COLO668 (cell line): ENCODE measurements at regions not wholly inside any gene's neighbourhood (a gene's known extent, or its start where the extent isn't known, plus 50 kb on each side); places are given as distances from the start of the nearest gene placed in this dataset.
"Not testable (repeated sequence)": the region's sequence is repeated elsewhere in the genome, so short reads cannot be mapped to it uniquely, and the experiment has no call there.

ENCODE experiments used
- DNase-seq: peaks from one replicate; lab custom pipeline; 2025; ENCODE audit not compliant: unreplicated experiment; lab: John Stamatoyannopoulos, UW

DNA sequence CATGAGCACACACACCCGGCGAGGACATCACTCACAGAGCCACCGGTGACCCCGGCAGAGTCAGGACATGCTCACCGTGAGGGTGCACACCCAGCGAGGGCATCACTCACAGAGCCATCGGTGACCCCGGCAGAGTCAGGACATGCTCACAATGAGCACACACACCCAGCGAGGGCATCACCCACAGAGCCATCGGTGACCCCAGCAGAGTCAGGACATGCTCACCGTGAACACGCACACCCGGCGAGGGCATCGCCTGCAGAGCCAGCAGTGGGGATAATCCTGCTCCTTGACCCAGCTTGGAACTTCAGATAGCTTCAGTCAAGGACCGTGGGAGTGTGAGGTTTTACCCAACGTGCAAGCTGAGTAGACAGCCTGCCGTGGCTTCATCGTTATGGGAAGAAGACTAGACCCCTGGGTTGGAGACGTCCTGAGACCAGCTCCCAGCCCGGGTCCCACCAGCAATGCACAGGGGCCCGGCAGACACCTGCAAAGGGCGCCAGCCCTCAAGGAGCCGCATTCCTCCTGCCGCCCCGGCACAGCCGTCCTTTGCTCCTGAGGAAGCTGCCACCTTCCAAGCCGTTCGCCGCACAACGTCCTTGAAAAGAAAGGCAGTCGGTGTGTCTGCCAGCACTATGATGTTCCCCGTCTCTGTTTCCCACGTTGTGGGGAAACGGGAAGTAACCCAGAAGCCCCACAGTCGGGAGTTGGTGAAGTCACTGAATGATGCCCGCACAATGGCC, 192.3 kb downstream of the DLL1 start:
- DNase-seq = no peak

DNA sequence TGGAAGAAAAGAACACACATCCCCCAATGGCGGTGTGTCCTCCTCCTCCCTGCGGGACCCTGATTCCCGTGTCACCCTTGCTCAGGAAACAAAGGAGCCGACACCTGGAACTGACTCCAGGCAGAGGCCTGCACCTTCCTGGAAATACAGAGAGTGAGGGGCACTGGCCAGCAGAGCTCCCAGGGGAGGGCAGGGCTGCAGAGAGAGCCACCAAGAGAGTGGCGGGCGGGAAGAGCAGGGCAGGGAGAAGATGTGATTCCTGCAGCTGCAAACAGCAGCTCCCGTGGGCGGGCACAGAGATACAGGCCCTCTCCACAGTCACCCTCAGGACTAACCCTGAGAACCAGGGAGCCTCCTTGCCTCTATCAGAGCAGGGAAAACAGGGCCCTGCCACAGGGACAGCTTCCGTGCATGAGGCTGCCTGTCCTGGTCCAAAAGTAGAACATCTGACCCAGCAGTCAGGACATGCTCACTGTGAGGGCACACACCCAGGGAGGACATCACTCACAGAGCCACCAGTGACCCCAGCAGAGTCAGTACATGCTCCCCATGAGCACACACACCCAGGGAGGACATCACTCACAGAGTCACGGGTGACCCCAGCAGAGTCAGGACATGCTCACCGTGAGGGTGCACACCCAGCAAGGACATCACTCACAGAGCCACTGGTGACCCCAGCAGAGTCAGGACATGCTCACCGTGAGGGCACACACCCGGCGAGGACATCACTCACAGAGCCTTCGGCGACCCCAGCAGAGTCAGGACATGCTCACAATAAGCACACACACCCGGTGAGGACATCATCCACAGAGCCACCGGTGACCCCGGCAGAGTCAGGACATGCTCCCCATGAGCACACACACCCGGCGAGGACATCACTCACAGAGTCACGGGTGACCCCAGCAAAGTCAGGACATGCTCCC, 193.1 kb downstream of the DLL1 start:
- DNase-seq = no peak

DNA sequence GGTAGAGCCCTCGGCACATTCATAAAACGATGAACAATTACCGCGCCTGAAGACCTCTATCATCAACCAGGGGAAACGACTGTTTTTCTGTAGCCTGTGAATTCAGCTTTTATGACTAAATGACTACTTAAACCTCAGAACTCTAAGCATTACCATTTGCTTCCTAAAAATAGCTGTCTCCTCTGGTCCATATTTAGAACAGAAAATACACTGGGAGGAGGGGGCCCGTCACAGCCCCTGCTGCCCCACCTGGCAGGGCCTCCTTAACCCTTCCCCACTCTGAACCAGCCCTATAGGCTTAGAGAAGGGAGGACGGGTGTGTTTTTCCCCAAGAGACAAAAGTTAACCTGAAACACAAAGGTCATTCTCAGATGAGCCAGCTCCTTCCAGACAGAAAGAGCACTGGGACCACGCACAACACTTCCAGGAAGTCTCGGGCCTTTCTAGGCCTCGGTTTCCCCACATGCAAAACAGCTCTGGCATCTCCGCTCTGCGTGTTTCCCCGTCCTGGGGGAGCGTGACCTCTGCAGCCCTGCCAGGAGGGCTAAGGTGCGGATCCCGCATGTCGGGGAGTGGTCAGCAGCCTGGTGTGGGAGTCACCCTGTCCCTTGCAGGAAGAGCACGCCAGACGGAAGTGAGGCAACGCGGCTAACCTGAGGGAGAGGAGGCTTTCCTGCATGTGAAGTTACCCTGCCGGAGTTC, 193.9 kb downstream of the DLL1 start:
- DNase-seq = no peak

DNA sequence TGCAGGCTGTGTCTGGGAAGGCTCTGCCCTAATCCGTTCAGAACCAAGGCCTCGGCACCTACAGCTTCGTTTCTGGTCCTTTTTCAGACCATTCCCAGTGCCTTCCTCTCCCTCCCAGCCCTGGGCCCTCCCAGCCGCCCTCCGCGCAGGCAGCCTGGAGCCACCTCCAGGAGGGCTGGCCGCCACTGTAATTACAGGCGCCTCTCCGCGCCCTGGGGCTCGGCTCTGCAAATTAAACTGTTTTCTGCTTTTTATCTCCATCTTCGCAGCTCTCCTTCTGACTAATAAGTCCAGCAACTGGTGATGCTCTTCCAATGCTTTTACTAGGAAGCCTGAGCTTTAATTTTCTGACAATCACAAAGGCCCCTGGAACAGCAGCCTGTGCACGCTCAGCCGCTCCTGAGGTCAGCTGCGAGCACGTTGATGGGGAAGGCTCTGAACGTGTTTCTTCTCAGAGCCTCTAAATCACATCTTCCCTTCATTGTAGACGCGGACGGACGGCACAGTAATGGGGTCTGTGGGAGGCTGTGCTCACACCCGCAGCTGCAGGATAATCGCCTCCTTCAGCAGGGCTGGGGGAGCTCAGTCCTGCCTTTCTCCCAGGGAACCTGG, 194.6 kb downstream of the DLL1 start:
- DNase-seq = no peak

DNA sequence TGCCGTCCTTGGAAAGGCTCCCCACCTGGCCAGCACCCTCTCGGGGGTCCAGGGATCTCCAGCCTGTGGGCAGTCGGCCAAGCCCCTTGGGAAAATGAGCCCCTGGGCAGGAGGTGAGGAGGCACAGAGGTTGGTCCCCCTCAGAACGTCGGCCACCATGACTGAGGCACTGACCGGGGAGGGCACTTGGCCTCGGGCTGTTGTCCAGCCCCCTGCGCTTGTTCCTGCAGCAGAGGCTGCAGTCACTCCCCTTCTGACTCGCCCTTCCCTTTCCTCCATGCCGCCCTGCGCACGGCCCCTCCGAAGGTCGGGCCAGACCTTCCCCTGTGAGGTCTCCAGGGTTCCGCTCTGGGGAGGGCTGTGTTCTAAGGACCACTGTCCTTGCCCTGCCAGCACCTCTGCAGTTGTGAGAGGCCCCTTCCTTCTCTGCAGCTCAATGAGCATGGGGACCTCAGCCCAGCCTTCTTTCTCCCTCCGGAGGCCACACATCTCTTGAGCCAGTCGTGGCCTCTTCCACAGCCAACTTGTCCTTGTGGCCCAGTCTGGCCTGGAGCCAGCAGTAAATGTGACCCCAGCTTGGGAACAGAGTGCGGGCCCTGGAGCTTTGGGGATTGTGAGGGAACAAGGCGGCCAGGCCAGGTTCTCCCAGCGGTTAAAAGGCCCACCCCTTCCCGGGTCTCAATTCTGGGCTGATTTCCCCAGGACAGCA, 195.5 kb downstream of the DLL1 start:
- DNase-seq = no peak

DNA sequence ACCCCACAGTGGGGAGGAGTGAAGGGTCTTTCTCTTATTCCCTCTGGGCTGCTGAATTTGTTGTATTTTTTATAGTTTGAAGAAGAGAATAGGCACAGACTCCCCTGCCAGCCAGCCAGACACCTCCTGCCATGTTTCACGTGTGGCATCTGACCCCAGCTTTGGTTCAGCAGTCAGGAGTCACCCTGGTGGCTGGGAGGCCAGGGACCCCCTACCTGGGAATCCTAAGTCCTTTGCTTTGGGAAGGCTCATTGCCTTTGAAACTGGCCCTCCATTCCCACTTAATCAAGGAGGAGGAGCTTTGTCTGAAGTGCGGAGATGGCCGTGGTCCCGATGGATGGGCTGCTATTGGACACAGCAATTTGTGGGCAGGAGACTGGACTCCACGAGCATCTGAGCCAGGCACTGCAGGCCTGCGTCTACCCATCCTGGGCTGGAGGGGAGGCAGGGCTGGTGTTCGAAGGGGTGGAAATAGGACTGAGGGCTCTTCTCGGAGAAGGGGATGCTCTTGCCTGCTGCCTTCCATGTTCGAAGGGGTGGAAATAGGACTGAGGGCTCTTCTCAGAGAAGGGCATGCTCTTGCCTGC, 196.1 kb downstream of the DLL1 start:
- no peak for DNase-seq

DNA sequence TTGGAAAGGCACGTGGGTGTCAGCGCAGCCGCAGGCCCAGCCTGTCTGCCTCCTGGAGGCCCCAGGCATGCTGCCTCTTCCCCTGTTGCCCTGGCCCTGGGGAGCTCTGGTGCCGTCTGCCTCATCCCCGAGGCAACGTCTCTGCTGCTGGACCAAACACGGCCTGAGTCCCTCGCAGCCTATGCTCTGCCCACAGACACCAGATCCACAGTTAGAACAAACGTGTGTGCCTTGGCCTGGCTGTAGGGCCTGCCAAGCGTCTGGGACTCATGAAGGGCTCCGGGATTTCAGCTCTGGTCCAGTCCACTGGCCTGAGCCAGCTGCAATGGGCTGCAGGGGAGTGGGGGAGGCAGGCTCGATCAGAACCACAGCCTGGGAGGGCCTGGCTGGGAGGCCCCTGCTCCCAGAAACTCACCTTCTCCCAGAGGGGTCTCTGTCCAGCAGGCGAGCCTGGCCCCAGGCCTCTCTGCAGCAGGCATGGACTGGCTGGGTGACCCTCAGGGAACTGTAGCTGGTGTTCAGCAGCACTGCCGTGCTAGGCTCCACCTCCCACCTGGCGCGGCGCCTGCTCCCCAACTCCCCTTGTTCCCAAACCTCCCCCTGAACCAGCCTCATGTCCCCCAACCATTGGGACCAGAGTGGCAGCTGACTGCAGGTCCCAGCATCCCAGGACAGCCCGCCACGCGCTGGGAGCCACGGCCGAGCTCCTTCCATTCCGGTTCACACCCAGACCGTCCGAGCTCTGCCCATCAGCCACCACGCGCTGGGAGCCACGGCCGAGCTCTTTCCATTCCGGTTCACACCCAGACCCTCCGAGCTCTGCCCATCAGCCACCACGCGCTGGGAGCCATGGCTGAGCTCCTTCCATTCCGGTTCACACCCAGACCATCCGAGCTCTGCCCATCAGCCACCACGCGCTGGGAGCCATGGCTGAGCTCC, 197.0 kb downstream of the DLL1 start:
- no peak for DNase-seq

DNA sequence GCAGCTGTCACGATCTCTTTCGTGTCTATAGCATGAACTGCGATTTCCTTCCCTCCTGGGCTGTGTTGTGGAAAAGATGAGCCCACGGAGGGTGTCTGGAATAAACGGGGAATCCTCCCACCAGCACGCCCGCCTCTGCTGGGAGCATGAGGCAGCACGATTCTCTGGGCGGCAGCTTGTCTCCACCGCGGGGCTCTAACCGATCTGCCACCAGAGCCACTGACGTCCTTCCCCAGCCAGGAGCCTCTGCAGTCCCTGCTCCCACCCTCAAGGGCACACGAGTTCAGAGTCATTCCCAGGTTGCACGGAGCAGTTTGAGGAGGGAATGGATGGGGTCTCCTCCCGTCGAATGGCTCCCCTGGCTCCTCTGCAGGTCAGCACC, 197.6 kb downstream of the DLL1 start:
- DNase-seq = no peak

DNA sequence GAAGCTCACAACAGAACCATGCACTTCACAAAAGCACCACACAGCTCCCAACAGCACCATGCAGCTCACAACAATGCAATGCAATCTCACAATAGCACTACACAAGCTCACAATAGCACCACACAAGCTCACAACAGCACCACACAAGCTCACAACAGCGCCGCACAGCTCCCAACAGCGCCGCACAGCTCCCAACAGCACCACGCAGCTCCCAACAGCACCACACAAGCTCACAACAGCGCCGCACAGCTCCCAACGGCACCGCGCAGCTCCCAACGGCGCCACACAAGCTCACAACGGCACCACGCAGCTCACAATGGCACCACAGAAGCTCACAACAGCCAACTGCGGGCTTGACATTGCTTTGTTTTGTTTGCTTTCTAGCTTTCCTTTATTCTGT, 198.1 kb downstream of the DLL1 start:
- DNase-seq = no peak

DNA sequence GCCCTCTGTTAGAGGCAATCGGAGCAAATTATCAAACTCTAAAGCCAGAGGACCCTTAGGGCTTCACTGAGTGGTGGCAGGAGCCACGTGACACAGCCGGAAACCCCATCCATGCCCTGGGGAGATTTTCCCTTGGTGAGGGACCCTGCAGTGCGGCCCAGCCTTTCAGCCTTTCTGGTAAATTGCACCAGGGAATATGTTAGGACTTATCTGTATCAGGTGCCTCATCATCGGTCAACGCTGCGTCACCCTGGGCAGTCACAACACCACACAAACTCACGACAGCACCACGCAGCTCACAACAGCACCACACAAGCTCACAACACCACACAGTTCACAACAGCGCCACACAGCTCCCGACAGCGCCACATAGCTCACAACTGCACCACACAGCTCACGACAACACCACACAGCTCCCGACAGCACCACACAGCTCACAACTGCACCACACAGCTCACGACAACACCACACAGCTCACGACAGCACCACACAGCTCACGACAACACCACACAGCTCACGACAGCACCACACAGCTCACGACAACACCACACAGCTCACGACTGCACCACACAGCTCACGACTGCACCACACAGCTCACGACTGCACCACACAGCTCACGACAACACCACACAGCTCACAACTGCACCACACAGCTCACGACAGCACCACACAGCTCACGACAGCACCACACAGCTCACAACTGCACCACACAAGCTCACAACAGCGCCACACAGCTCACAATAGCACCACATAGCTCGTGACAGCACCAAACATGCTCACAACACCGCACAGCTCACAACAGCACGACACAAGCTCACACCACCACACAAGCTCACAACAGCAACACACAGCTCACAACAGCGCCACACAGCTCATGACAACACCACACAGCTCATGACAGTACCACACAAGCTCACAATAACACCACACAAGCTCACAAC, 199.0 kb downstream of the DLL1 start:
- DNase-seq = no peak

DNA sequence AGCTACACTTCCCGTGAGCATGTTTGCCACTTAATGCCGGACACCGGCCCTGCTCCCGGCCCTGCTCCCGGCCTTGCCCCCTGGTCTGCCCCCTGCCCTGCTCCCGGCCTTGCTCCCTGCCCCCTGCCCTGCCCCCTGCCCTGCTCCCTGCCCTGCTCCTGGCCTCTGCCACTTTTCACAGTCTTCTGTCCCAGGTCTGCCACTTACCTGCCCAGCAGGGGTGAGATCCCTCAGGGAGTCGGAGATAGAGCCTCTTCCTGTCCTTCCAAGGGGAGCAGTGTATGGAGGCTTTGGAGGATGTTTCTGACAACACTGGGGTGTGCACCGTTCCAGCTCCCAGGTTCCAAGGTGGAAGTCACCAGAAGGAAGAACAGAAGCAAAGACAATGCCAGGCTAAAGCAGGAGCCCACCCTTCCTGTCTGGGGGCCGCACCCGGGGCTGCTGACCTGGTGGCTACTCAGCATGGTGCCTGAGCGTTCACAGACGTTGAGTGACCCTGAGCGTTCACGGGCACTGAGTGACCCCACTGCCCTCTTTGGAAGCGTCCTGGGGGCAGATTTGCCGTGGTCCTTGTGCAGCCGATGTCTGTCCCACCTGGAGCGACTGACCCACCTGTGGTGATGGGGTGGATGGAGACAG, 199.8 kb downstream of the DLL1 start:
- DNase-seq = no peak

DNA sequence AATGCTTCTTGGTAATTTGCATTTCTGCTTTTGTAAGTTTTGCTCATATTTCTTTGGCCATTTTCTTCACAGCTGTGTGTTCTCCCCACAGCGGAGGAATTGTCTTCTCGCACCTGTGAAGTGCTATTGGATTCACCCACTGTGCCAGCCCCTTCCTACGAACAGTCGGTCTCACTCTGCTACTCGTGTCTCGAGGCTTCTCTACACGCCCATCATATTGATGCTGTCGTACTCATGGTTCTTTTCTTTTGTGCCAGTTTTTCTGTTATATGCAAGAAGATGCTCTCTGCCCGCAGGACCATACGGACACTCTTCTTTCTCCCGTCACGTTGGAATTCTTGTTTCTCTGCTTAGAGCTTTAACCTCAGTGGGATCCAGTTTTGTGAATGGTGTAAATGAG, 200.3 kb downstream of the DLL1 start:
- DNase-seq = no peak

DNA sequence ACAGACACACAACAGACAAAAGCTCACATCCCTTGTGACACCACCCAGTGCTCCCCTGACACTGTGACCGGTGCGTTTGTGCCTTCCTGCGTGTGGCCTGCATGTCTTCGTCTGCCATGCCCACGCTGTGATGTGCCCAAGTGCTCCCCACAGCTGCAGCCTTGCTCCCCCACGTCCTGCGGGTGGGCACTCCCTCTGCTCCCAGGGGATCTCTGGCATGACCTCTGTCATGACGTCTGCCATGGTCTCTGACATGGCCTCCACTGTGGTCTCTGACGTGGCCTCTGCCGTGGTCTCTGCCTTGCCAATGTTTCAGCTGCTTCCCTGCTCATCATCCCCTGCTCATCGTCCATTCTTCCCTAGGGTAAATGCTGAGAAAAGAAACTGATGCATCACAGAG, 200.9 kb downstream of the DLL1 start:
- no peak for DNase-seq

DNA sequence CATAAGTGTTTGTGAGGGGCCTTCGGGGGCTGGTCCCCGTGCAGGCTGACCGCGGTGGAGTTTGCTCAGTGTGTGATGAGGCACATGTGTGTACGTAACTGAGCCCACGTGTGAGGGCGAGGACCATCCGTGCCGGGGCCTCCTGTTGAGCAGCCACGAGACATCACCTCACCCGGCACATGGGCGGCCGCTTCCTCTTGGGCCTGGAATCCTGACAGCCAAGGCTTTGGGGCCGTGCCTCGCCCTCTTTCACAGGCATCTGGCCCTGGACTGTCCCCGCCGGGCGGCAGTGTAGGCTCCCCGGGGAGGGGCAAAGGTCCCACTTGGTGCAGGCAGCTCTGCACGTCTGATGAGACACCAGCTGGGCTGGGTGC, 202.3 kb downstream of the DLL1 start:
- peak; percentile 13 for DNase-seq

DNA sequence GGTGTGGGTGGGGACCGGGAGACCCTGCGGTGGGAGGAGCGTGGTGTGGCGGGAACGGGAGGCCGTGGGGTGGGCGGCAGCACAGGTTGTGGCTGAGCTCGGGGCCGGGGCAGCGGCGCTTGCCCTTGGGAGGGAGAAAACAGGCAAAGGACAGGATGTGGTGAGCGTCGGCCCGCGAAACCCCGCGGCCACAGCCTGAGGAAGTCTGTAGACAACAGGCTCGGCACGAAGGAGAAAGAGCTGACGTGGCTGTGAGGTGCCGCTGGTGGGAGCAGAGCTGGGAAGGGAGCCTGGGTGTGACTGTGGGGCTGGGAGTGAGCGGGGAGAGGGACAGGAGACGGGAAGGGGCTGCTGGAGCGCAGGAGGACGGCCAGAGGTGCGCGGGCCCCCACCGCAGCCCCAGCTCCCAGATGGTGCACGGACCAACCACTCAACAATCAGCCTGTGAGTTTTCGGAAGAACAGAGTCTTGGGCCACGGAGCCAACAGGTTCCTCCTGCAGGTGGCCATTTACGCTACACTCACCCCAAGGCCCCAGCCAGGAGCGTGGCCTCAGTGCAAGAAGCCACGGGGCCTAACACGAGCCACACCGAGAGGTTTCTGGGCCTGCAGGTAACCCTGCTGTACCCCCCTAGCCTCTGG, 202.8 kb downstream of the DLL1 start:
- no peak for DNase-seq

DNA sequence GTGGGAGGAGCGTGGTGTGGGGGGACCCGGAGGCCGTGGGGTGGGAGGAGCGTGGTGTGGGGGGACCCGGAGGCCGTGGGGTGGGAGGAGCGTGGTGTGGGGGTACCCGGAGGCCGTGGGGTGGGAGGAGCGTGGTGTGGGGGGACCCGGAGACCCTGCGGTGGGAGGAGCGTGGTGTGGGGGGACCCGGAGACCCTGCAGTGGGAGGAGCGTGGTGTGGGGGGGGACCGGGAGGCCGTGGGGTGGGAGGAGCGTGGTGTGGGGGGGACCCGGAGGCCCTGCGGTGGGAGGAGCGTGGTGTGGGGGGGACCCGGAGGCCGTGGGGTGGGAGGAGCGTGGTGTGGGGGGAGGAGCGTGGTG, 203.5 kb downstream of the DLL1 start:
- not testable (repeated sequence) for DNase-seq

DNA sequence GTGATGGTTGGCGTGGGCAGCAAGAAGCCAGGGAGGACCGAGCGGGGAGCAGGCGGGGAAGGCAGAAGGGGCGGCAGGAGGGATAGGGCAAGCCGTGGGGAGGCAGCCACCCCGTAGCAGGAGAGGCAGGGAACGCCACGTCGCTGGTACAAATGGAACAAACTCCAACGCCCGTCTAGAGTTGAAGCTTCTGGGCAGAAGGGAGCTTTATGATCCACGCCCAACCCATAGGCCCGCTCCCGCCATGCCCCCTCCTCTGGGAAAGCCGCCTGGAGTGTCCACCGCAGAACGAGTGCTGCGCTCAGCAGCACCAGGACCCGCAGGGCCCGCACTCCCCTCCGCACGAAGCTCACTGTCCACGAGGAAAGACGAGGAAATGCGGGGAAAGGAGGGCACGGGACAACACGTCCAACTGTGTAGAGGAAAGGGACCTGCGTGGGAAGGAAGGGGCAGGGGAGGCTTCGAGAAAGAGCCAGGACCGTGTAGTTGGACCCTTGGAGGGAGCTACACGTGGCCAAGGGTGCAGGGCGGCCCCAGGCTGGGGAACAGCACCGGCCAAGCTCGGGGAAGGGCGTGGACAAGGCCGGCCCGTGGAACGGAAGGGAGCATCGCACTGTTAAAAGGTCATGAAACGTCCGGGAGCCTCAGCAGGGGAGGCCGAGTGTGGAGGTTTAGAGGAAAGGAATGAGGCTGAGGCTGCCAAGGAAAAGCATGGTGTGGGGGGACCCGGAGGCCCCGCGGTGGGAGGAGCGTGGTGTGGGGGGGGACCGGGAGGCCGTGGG, 204.0 kb downstream of the DLL1 start:
- no peak for DNase-seq
